GM18520 (cell line): ENCODE measurements at regions not wholly inside any gene's neighbourhood (a gene's known extent, or its start where the extent isn't known, plus 50 kb on each side); places are given as distances from the start of the nearest gene placed in this dataset.

Experiments
- ATAC-seq: cut with Tn5 transposase; IDR thresholded peaks from one replicate; pipeline ENCODE4 v1.9.1; 2021; ENCODE audit not compliant: unreplicated experiment

- no peak for ATAC-seq
Measured at GRCh38 chr9:20125727-20126126, 336.9 kb upstream of the SLC24A2 start.

- ATAC-seq, result no peak
Measured at GRCh38 chr9:20119566-20119965, 330.7 kb upstream of the SLC24A2 start.

- ATAC-seq, result no peak
Measured at GRCh38 chr9:20117986-20118385, 329.1 kb upstream of the SLC24A2 start.

- ATAC-seq, result no peak
Measured at GRCh38 chr9:20117482-20117881, 328.6 kb upstream of the SLC24A2 start.

- ATAC-seq, result no peak
Measured at GRCh38 chr9:20114974-20115373, 326.1 kb upstream of the SLC24A2 start.

- ATAC-seq, result no peak
Measured at GRCh38 chr9:20112205-20112783, 323.5 kb upstream of the SLC24A2 start.

GRCh38 chr9:20111173-20111843, 322.5 kb upstream of the SLC24A2 start:
- ATAC-seq, result no peak

- no peak for ATAC-seq
Measured at GRCh38 chr9:20095430-20096092, 306.7 kb upstream of the SLC24A2 start.

- no peak for ATAC-seq
Measured at GRCh38 chr9:20092561-20092960, 303.7 kb upstream of the SLC24A2 start.

GRCh38 chr9:20087481-20087880, 298.6 kb upstream of the SLC24A2 start:
- ATAC-seq, result no peak

- ATAC-seq, result no peak
Measured at GRCh38 chr9:20085842-20086241, 297.0 kb upstream of the SLC24A2 start.

- no peak for ATAC-seq
Measured at GRCh38 chr9:20084125-20084524, 295.3 kb upstream of the SLC24A2 start.

GRCh38 chr9:20083390-20083789, 294.6 kb upstream of the SLC24A2 start:
- no peak for ATAC-seq

GRCh38 chr9:20082831-20083230, 294.0 kb upstream of the SLC24A2 start:
- no peak for ATAC-seq

- ATAC-seq, result no peak
Measured at GRCh38 chr9:20082406-20082805, 293.6 kb upstream of the SLC24A2 start.

GRCh38 chr9:20078246-20078645, 289.4 kb upstream of the SLC24A2 start:
- ATAC-seq, result no peak

- ATAC-seq, result no peak
Measured at GRCh38 chr9:20074291-20074690, 285.5 kb upstream of the SLC24A2 start.

GRCh38 chr9:20070336-20070735, 281.5 kb upstream of the SLC24A2 start:
- no peak for ATAC-seq

- ATAC-seq, result no peak
Measured at GRCh38 chr9:20065796-20066700, 277.2 kb upstream of the SLC24A2 start.

- no peak for ATAC-seq
Measured at GRCh38 chr9:20065046-20065445, 276.2 kb upstream of the SLC24A2 start.

- ATAC-seq, result no peak
Measured at GRCh38 chr9:20054734-20055133, 265.9 kb upstream of the SLC24A2 start.
